ENCODE measurements at regions not wholly inside any gene's neighbourhood (a gene's known extent, or its start where the extent isn't known, plus 50 kb on each side); places are given as distances from the start of the nearest gene placed in this dataset.
"Not testable (repeated sequence)": the region's sequence is repeated elsewhere in the genome, so short reads cannot be mapped to it uniquely, and the experiment has no call there.

DNA sequence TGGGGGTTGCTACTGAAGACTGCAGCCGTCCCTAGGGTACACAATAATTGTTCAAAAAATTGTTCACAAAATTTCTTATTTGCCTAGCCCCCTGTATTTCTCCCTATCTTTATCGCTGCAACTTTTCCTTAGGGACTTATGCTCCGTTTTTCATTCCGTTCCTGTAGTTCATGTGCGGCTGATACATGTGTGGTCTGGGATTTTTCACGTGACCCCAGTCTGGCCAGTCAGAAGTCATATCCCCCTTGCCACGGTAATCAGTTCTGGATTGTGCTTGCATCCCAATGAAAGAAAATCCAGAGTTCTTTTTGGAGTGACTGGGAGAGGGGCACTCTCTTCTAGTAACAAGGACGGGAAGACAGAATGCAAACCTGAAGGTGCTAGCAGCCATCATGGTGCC, 610.7 kb upstream of the C16orf82 start:
- DNase-seq (ENCODE audit: low spot score) = no peak
- no peak for TF ChIP-seq CTCF (IDR thresholded peaks at IDR 0.05; ENCODE audit: extremely low read depth, missing control alignments)

GRCh38 chr16:26457095-26457494, 609.6 kb upstream of the C16orf82 start:
- DNase-seq (ENCODE audit: low spot score) = no peak
- TF ChIP-seq CTCF (IDR thresholded peaks at IDR 0.05; ENCODE audit: extremely low read depth, missing control alignments) = no peak

GRCh38 chr16:26457882-26458281, 608.8 kb upstream of the C16orf82 start:
- TF ChIP-seq CTCF (IDR thresholded peaks at IDR 0.05; ENCODE audit: extremely low read depth, missing control alignments) = no peak
- no peak for DNase-seq (ENCODE audit: low spot score)

GRCh38 chr16:26464576-26465266, 602.0 kb upstream of the C16orf82 start:
- TF ChIP-seq CTCF (IDR thresholded peaks at IDR 0.05; ENCODE audit: extremely low read depth, missing control alignments) = no peak
- DNase-seq (ENCODE audit: low spot score) = no peak

GRCh38 chr16:26474405-26474804, 592.3 kb upstream of the C16orf82 start:
- DNase-seq (ENCODE audit: low spot score) = not testable (repeated sequence)

GRCh38 chr16:26475596-26475995, 591.1 kb upstream of the C16orf82 start:
- TF ChIP-seq CTCF (IDR thresholded peaks at IDR 0.05; ENCODE audit: extremely low read depth, missing control alignments) = no peak
- DNase-seq (ENCODE audit: low spot score) = no peak

GRCh38 chr16:26491101-26491670, 575.5 kb upstream of the C16orf82 start:
- TF ChIP-seq CTCF (IDR thresholded peaks at IDR 0.05; ENCODE audit: extremely low read depth, missing control alignments) = no peak
- no peak for DNase-seq (ENCODE audit: low spot score)

GRCh38 chr16:26491962-26492361, 574.8 kb upstream of the C16orf82 start:
- TF ChIP-seq CTCF (IDR thresholded peaks at IDR 0.05; ENCODE audit: extremely low read depth, missing control alignments) = no peak
- no peak for DNase-seq (ENCODE audit: low spot score)

All from GM20000 (cell line).